ENCODE measurements at regions not wholly inside any gene's neighbourhood (a gene's known extent, or its start where the extent isn't known, plus 50 kb on each side); places are given as distances from the start of the nearest gene placed in this dataset.
"Not testable (repeated sequence)": the region's sequence is repeated elsewhere in the genome, so short reads cannot be mapped to it uniquely, and the experiment has no call there.

- H3K4me1 Mint-ChIP-seq = no peaks in the 10 kb centered on the region
- H3K27me3 Mint-ChIP-seq (ENCODE audit: low read depth) = peaks cover 40% of the 10 kb centered on the region
- no peak overlapping the region for H3K27ac Mint-ChIP-seq (ENCODE audit: unreplicated experiment)
- no peaks in the 10 kb centered on the region for H3K36me3 Mint-ChIP-seq (ENCODE audit: low read depth)
- H3K4me3 Mint-ChIP-seq = no peak overlapping the region
- DNase-seq (ENCODE audit: low read depth, low spot score) = no peak
- no peaks in the 10 kb centered on the region for H3K9me3 Mint-ChIP-seq
- no peak for TF ChIP-seq CTCF (conservative IDR thresholded peaks at IDR 0.05)
These were observed 664.8 kb upstream of the EEF2KMT start for GRCh38 chr16:5762362-5762761.

GRCh38 chr16:5761592-5761991 lies 664.0 kb upstream of the EEF2KMT start:
- no peak for DNase-seq (ENCODE audit: low read depth, low spot score)
- H3K4me3 Mint-ChIP-seq = no peak overlapping the region
- no peak overlapping the region for H3K27ac Mint-ChIP-seq (ENCODE audit: unreplicated experiment)
- H3K9me3 Mint-ChIP-seq = no peaks in the 10 kb centered on the region
- no peaks in the 10 kb centered on the region for H3K36me3 Mint-ChIP-seq (ENCODE audit: low read depth)
- TF ChIP-seq CTCF (conservative IDR thresholded peaks at IDR 0.05) = no peak
- H3K4me1 Mint-ChIP-seq = no peaks in the 10 kb centered on the region
- H3K27me3 Mint-ChIP-seq (ENCODE audit: low read depth) = peaks cover 42% of the 10 kb centered on the region

GRCh38 chr16:5758281-5758680 lies 660.7 kb upstream of the EEF2KMT start:
- peaks cover 57% of the 10 kb centered on the region for H3K27me3 Mint-ChIP-seq (ENCODE audit: low read depth)

GRCh38 chr16:5756969-5757368 lies 659.4 kb upstream of the EEF2KMT start:
- no peaks in the 10 kb centered on the region for H3K36me3 Mint-ChIP-seq (ENCODE audit: low read depth)
- no peaks in the 10 kb centered on the region for H3K4me1 Mint-ChIP-seq
- no peak for DNase-seq (ENCODE audit: low read depth, low spot score)

More at GRCh38 chr16:5758281-5758680, 660.7 kb upstream of the EEF2KMT start:
- Mint-ChIP-seq H3K27ac (ENCODE audit: unreplicated experiment) (no peak overlapping the region), H3K4me3 (no peak overlapping the region), H3K36me3 (ENCODE audit: low read depth) (no peaks in the 10 kb centered on the region), H3K4me1 (no peaks in the 10 kb centered on the region), H3K9me3 (no peaks in the 10 kb centered on the region)
- DNase-seq (ENCODE audit: low read depth, low spot score) = no peak
- TF ChIP-seq CTCF (conservative IDR thresholded peaks at IDR 0.05) = no peak

GRCh38 chr16:5753381-5753780 lies 655.8 kb upstream of the EEF2KMT start:
- Mint-ChIP-seq H3K4me1 (no peaks in the 10 kb centered on the region), H3K27ac (ENCODE audit: unreplicated experiment) (no peak overlapping the region), H3K36me3 (ENCODE audit: low read depth) (no peaks in the 10 kb centered on the region), H3K4me3 (no peak overlapping the region), H3K9me3 (no peaks in the 10 kb centered on the region), H3K27me3 (ENCODE audit: low read depth) (peaks cover 71% of the 10 kb centered on the region)
- DNase-seq (ENCODE audit: low read depth, low spot score) = no peak
- no peak for TF ChIP-seq CTCF (conservative IDR thresholded peaks at IDR 0.05)

More at GRCh38 chr16:5756969-5757368, 659.4 kb upstream of the EEF2KMT start:
- Mint-ChIP-seq H3K27ac (ENCODE audit: unreplicated experiment) (no peak overlapping the region), H3K4me3 (no peak overlapping the region), H3K9me3 (no peaks in the 10 kb centered on the region), H3K27me3 (ENCODE audit: low read depth) (peaks cover 63% of the 10 kb centered on the region)
- TF ChIP-seq CTCF (conservative IDR thresholded peaks at IDR 0.05) = peak; percentile 19

GRCh38 chr16:5751216-5751615 lies 653.6 kb upstream of the EEF2KMT start:
- no peak for TF ChIP-seq CTCF (conservative IDR thresholded peaks at IDR 0.05)
- H3K4me3 Mint-ChIP-seq = no peak overlapping the region
- no peaks in the 10 kb centered on the region for H3K4me1 Mint-ChIP-seq
- no peaks in the 10 kb centered on the region for H3K36me3 Mint-ChIP-seq (ENCODE audit: low read depth)
- H3K27ac Mint-ChIP-seq (ENCODE audit: unreplicated experiment) = no peak overlapping the region
- peaks cover 3% of the 10 kb centered on the region for H3K9me3 Mint-ChIP-seq
- DNase-seq (ENCODE audit: low read depth, low spot score) = no peak
- H3K27me3 Mint-ChIP-seq (ENCODE audit: low read depth) = peaks cover 61% of the 10 kb centered on the region

- not testable (repeated sequence) for H3K4me3 Mint-ChIP-seq; H3K4me1 Mint-ChIP-seq; DNase-seq (ENCODE audit: low read depth, low spot score); H3K36me3 Mint-ChIP-seq (ENCODE audit: low read depth); H3K27ac Mint-ChIP-seq (ENCODE audit: unreplicated experiment); H3K9me3 Mint-ChIP-seq
- peaks cover 57% of the 10 kb centered on the region for H3K27me3 Mint-ChIP-seq (ENCODE audit: low read depth)
These were observed 652.8 kb upstream of the EEF2KMT start for GRCh38 chr16:5750439-5750838.
